ENCODE measurements at regions not wholly inside any gene's neighbourhood (a gene's known extent, or its start where the extent isn't known, plus 50 kb on each side); places are given as distances from the start of the nearest gene placed in this dataset.

GRCh38 chr6:23334360-23334759 lies 765.0 kb downstream of the HDGFL1 start:
- TF ChIP-seq REST (IDR thresholded peaks at IDR 0.05; ENCODE audit: borderline replicate concordance) (no peak), CTCF (IDR thresholded peaks at IDR 0.05; ENCODE audit: poor library complexity, severe bottlenecking) (no peak), EZH2 (IDR thresholded peaks at IDR 0.05; ENCODE audit: borderline replicate concordance, insufficient read depth, low read length, poor library complexity, severe bottlenecking) (no peak), EP300 (conservative IDR thresholded peaks at IDR 0.05; ENCODE audit: poor library complexity, severe bottlenecking) (no peak), RAD21 (conservative IDR thresholded peaks at IDR 0.05) (no peak), TAF1 (IDR thresholded peaks at IDR 0.05; ENCODE audit: low read depth) (no peak), SMC3 (conservative IDR thresholded peaks at IDR 0.05; ENCODE audit: poor library complexity) (no peak), MXI1 (conservative IDR thresholded peaks at IDR 0.05; ENCODE audit: poor library complexity, severe bottlenecking) (no peak), POLR2AphosphoS5 (IDR thresholded peaks at IDR 0.05) (no peak)
- H3K9me3 ChIP-seq (ENCODE audit: low read length): no peaks in the 10 kb centered on the region
- H3K4me3 ChIP-seq (ENCODE audit: low read length): no peak overlapping the region
- H3K27ac ChIP-seq (ENCODE audit: low read length): no peak overlapping the region
- no peaks in the 10 kb centered on the region for H3K36me3 ChIP-seq (ENCODE audit: insufficient read depth, low read length)
- H3K9me2 ChIP-seq (ENCODE audit: insufficient read depth, low read length): no peaks in the 10 kb centered on the region
- no peaks in the 10 kb centered on the region for H3K27me3 ChIP-seq (ENCODE audit: insufficient read depth, low read depth, low read length)
- no peaks in the 10 kb centered on the region for H4K20me1 ChIP-seq (ENCODE audit: insufficient read depth)
- no peaks in the 10 kb centered on the region for H3F3A ChIP-seq (ENCODE audit: insufficient read depth, low read length, poor library complexity, severe bottlenecking)
- no peak overlapping the region for H3K9ac ChIP-seq (ENCODE audit: low read length)
- no peak overlapping the region for H2AFZ ChIP-seq (ENCODE audit: low read depth, low read length)
- H3K4me2 ChIP-seq (ENCODE audit: low read length): no peak overlapping the region
- no peaks in the 10 kb centered on the region for H3K79me2 ChIP-seq (replicated peaks; ENCODE audit: insufficient read depth, low read length)

GRCh38 chr6:23335894-23336293 lies 766.5 kb downstream of the HDGFL1 start:
- Histone ChIP-seq H3F3A (ENCODE audit: insufficient read depth, low read length, poor library complexity, severe bottlenecking) (no peaks in the 10 kb centered on the region), H3K9me2 (ENCODE audit: insufficient read depth, low read length) (no peaks in the 10 kb centered on the region), H3K4me3 (ENCODE audit: low read length) (no peak overlapping the region), H2AFZ (ENCODE audit: low read depth, low read length) (no peak overlapping the region), H3K9ac (ENCODE audit: low read length) (no peak overlapping the region), H3K27me3 (ENCODE audit: insufficient read depth, low read depth, low read length) (no peaks in the 10 kb centered on the region), H3K4me2 (ENCODE audit: low read length) (no peak overlapping the region), H3K27ac (ENCODE audit: low read length) (no peak overlapping the region), H3K9me3 (ENCODE audit: low read length) (no peaks in the 10 kb centered on the region), H4K20me1 (ENCODE audit: insufficient read depth) (no peaks in the 10 kb centered on the region), H3K36me3 (ENCODE audit: insufficient read depth, low read length) (no peaks in the 10 kb centered on the region), H3K79me2 (replicated peaks; ENCODE audit: insufficient read depth, low read length) (no peaks in the 10 kb centered on the region)
- TF ChIP-seq EP300 (conservative IDR thresholded peaks at IDR 0.05; ENCODE audit: poor library complexity, severe bottlenecking): no peak
- no peak for TF ChIP-seq POLR2AphosphoS5 (IDR thresholded peaks at IDR 0.05)
- TF ChIP-seq RAD21 (conservative IDR thresholded peaks at IDR 0.05): no peak
- no peak for TF ChIP-seq MXI1 (conservative IDR thresholded peaks at IDR 0.05; ENCODE audit: poor library complexity, severe bottlenecking)
- TF ChIP-seq EZH2 (IDR thresholded peaks at IDR 0.05; ENCODE audit: borderline replicate concordance, insufficient read depth, low read length, poor library complexity, severe bottlenecking): no peak
- TF ChIP-seq TAF1 (IDR thresholded peaks at IDR 0.05; ENCODE audit: low read depth): no peak
- TF ChIP-seq REST (IDR thresholded peaks at IDR 0.05; ENCODE audit: borderline replicate concordance): no peak

All from neural cell (in vitro differentiated cells).